Stimulated activated CD4-positive, alpha-beta T cell treated with anti-CD3 and anti-CD28 coated beads, Interleukin-1b, Interleukin-23, amount 100 ng/mL, for 4 hours (primary cell): ENCODE measurements at regions not wholly inside any gene's neighbourhood (a gene's known extent, or its start where the extent isn't known, plus 50 kb on each side); places are given as distances from the start of the nearest gene placed in this dataset.

Experiments used
- DNase-seq, 2 donors: peaks; one replicate each; pipeline ENCODE4 v3.0.0-alpha.2; 2020; ENCODE audit warnings: low read depth in 2 of 2

- DNase-seq: no peak
These were observed 138.9 kb downstream of the TOMM20 start for GRCh38 chr1:234989479-234990327.

DNA sequence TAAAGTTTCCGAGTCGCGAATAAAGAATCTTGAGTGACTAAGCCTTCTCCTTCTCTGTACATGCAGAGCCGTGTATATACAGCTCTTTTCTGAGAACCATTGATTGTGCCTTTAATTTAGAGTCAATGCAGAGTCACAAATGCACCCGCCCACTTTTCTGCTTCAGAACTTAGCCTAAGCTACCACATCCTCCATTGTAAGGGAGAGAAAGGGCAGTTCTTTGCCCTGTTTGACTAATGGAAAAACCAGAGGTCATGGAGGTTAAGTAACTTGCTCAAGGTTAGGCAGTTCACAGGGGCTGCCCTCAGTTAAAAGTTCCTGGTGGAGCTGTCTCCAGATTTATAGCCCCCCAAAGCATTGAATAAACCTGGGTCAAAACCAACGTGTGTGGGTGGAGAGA is 139.6 kb downstream of the TOMM20 start:
- no peak for DNase-seq

- DNase-seq: no peak
These were observed 140.1 kb downstream of the TOMM20 start for GRCh38 chr1:234988536-234988935.

GRCh38 chr1:234988155-234988517 is 140.5 kb downstream of the TOMM20 start:
- no peak for DNase-seq

GRCh38 chr1:234987415-234988154 is 141.1 kb downstream of the TOMM20 start:
- DNase-seq: no peak

- no peak for DNase-seq
These were observed 141.8 kb downstream of the TOMM20 start for GRCh38 chr1:234986750-234987414.

GRCh38 chr1:234985516-234986294 is 142.9 kb downstream of the TOMM20 start:
- DNase-seq: no peak

DNA sequence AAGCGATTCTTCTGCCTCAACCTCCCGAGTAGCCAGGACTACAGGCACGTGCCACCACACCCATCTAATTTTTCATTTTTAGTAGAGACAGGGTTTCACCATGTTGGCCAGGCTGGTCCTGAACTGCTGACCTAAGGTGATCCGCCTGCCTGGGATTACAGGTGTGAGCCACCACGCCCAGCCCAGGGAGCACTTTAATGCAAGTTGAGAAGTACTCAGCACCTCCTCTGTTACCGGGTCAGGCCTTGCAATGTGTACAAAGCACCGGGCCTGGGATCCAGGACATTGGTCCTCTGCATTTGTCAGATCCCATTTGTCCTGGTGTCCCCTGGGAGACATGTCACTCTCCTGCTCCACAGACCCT is 143.6 kb downstream of the TOMM20 start:
- no peak for DNase-seq

GRCh38 chr1:234983564-234984238 is 144.9 kb downstream of the TOMM20 start:
- no peak for DNase-seq

DNA sequence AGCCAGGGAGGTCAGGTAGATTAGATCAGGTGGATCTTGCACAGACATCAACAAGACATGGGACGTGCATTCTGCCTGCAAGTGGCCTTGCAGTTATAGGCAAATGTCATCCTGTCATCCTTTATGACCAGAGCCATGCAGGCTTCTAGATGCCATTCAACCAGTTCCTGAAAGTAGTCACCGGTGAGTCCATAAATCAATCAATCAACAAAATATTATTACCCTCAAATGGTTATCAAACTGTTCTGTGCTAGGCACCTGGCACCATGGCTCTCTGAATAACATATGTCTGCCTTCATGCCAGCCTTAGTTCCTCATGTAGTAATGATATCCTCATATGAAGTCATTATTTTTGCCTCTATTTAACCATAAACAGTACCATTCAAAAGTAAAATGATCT is 146.9 kb downstream of the TOMM20 start:
- DNase-seq: no peak

DNA sequence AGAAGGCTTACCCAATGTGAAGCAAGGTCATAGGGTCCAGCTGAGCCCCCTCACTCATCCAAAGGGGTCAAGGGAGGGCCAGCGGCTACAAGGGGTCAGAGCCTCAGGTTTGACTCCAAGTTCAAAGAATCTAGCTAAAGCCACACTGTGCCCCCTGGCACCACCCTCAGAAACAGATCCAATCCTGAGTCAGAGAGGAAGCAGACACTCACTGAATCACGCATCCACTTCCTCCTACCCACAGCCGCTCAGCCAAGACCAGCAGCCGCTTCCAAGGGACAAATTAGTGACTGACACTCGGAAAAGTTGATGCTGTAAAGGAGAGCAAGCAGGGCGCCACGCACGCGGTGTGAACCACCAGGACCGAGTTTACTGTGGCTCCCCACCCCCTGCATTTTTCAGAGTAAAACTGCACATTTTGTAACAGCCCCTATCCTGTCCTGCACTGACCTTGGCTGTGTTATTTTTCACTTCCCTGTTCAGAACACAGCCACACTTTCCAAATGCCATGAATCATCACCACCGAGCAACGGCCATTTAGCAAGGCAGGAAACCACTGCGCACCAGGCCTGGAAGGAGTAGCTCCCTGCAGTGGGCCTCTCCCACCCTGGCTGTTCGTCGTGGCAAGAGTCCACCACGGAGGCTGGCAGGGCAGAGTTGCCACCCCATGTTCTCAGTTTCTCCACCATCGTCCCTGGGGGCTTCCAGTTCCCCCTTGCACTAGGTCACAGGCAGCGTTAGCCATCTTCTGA is 147.8 kb downstream of the TOMM20 start:
- DNase-seq: peak; percentile 59 to 65

- DNase-seq: no peak
These were observed 148.4 kb downstream of the TOMM20 start for GRCh38 chr1:234980291-234980644.

DNA sequence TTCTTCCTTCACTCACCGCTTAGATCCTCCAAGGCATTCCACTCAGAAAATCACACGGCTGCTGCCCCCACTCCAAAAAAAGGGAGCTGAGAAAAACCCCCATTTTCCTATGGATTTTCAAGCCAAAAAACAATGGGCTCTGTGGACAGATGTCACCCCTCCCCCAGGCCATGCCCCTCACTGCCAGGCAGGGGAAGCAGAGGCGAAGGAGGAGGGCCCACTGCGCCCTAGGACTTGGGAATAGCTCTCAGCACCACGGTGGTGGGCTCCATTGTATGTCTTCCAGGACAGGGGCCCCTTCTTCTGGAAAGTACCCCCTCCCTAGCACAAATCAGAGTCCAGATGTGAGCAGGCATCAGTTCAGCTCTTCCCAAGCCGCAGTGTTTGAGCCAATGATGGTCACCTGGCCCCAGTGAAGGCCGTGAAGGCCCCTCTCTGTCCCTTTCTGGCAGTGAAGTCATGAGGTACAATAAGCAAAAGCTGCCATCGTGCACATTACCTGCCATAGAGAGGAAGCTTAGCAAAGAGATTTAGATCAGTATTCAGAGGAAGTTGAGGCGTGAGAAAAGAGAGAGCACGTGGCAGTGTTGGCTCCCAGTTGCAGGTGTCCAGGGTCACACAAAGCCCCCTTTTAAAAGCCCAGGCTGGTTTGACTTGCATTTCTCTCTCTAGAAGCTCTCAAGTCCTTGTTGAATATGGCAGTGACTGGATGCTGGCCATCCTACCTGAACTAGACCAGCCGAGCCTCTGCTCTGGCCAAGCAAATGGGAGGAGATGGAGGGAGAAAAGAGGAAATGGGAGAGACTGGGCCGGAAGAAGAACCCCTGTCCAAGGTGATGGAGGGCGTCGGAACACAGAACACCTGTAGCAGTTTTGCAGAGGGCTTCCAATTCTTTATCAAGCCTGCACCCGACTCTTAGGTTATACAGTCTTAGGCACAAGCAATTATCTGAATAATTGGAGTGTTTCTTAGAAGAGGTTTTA is 149.0 kb downstream of the TOMM20 start:
- DNase-seq: no peak

DNA sequence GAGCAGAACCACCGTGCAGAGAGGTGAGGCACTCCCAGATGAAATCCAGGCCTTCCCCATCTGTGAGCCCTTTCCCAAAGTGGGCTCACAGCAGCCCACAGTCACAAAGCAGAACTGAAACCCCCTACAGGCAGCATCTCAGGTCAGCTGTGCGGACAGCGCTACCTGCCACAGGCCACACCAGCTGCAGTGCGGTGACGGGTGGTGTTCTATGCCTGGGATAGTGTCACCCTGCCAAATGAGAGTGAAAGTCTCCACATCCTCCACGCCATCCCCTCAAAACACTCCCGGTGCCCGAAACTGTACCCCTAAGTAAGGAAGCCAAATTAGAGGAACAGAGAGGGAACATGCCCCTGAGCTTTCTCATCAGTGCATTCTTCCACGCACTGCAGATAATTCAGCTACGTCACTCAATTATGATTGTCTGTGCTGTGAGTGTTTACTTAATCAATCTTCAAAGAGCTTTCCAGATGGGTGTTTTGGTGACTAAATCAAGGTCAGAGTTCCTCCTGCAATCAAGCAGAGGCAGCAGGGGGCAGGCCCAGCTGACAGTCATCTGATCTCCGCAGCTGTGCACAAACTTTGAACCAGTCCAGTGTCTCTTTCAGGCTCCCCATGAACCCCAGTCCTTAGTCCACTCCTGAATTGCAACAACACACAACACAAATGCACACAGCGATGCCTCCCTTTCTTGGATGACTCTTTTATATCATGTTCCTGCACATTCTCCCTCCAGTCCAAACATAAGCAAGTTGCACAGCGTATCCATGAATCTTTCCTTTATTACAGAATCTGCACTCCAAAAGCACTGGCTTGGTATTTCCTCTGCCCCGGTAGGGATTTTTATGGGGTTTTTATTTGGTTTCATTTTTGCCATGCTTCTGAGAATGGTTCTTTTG is 150.0 kb downstream of the TOMM20 start:
- DNase-seq: peak in 1 of 2 donors; percentile 46

- no peak for DNase-seq
These were observed 150.7 kb downstream of the TOMM20 start for GRCh38 chr1:234977875-234978396.

- DNase-seq: no peak
These were observed 151.6 kb downstream of the TOMM20 start for GRCh38 chr1:234976861-234977680.
